Naive thymus-derived CD4-positive, alpha-beta T cell (primary cell): ENCODE measurements at regions not wholly inside any gene's neighbourhood (a gene's known extent, or its start where the extent isn't known, plus 50 kb on each side); places are given as distances from the start of the nearest gene placed in this dataset.
A peak's percentile ranks its signal among the peaks of the same experiment; 100 is the strongest.

Source experiments
- ATAC-seq: fragments of 150-1000 bp; cut with Tn5 transposase; 2 replicates; pipeline ENCODE4 v1.10.0; 2021; ENCODE audit warnings: mild to moderate bottlenecking, moderate library complexity
- CTCF ChIA-PET: fragments of 350-600 bp; sonication (Branson Sonifier 250); formaldehyde crosslinking; loops from one replicate; lab custom pipeline; 2021; ENCODE audit warnings: antibody characterized with exemption; lab: Charles Lee
- POLR2A ChIA-PET: fragments of 350-600 bp; sonication (Branson Sonifier 250); formaldehyde crosslinking; loops from one replicate; lab custom pipeline; 2021; ENCODE audit warnings: antibody characterized with exemption, inconsistent platforms; lab: Charles Lee
- DNase-seq, 9 donors: peaks; one replicate each; pipeline versions ENCODE4 v3.0.0 to v3.0.0-alpha.2; 2020 to 2022; ENCODE audit warnings: mixed read lengths in 1 of 9
- H3K27ac ChIP-seq: one replicate; pipeline ENCODE4 v1.7.0; 2013; ENCODE audit warnings: mild to moderate bottlenecking, low read depth, low read length, moderate library complexity
- H3K27me3 ChIP-seq, 2 donors: one replicate each; pipeline ENCODE4 v1.7.0; 2013; ENCODE audit warnings: low read length in 2 of 2, mild to moderate bottlenecking in 2 of 2, moderate library complexity in 2 of 2; ENCODE audit not compliant: control insufficient read depth in 2 of 2, insufficient read depth in 2 of 2
- H3K36me3 ChIP-seq, 3 experiments: 1 replicate in 2 of 3; 2 replicates in 1 of 3; pipeline ENCODE4 v1.7.0; 2013; ENCODE audit warnings: low read length in 3 of 3, mild to moderate bottlenecking in 3 of 3, moderate library complexity in 1 of 3; ENCODE audit not compliant: insufficient read depth in 3 of 3, control insufficient read depth in 2 of 3
- H3K4me1 ChIP-seq, 2 donors: one replicate each; pipeline ENCODE4 v1.7.0; 2013; ENCODE audit warnings: low read length in 2 of 2, mild to moderate bottlenecking in 2 of 2, moderate library complexity in 1 of 2; ENCODE audit not compliant: control insufficient read depth in 2 of 2, insufficient read depth in 2 of 2
- H3K4me3 ChIP-seq: 2 replicates; pipeline ENCODE4 v1.7.0; 2013; ENCODE audit warnings: mild to moderate bottlenecking, low read length
- H3K9me3 ChIP-seq, 3 experiments: 1 replicate in 2 of 3; 2 replicates in 1 of 3; pipeline ENCODE4 v1.7.0; 2013; ENCODE audit warnings: low read length in 3 of 3; ENCODE audit not compliant: control insufficient read depth in 2 of 3
- H3K27ac Mint-ChIP-seq, 9 donors: one replicate each; pipeline ENCODE4 v1.8.0; 2020 to 2022; ENCODE audit warnings: mixed read lengths in 9 of 9, mild to moderate bottlenecking in 8 of 9, moderate library complexity in 5 of 9, inconsistent platforms in 2 of 9
- H3K27me3 Mint-ChIP-seq, 5 donors: one replicate each; pipeline ENCODE4 v1.8.0; 2021 to 2022; ENCODE audit warnings: mixed read lengths in 5 of 5, mild to moderate bottlenecking in 1 of 5
- H3K36me3 Mint-ChIP-seq, 5 donors: one replicate each; pipeline ENCODE4 v1.8.0; 2020 to 2022; ENCODE audit warnings: mixed read lengths in 5 of 5, mild to moderate bottlenecking in 3 of 5, inconsistent platforms in 1 of 5
- H3K4me1 Mint-ChIP-seq, 7 donors: one replicate each; pipeline ENCODE4 v1.8.0; 2020 to 2022; ENCODE audit warnings: mixed read lengths in 7 of 7, mild to moderate bottlenecking in 3 of 7, inconsistent platforms in 1 of 7
- H3K4me3 Mint-ChIP-seq, 10 donors: one replicate each; pipeline ENCODE4 v1.8.0; 2020 to 2022; ENCODE audit warnings: mild to moderate bottlenecking in 10 of 10, mixed read lengths in 10 of 10, moderate library complexity in 6 of 10, inconsistent platforms in 2 of 10
- H3K9me3 Mint-ChIP-seq, 11 donors: one replicate each; pipeline ENCODE4 v1.8.0; 2020 to 2022; ENCODE audit warnings: mixed read lengths in 11 of 11, mild to moderate bottlenecking in 4 of 11, inconsistent platforms in 1 of 11, moderate library complexity in 1 of 11
- intact Hi-C, 2 donors: fragments of 100-400 bp; cut with micrococcal nuclease; formaldehyde crosslinking; loops; one replicate each; pipeline ENCODE4 v1.15.1; 2023

GRCh38 chr15:69804786-69805185 is 292.9 kb downstream of the TLE3 start:
- POLR2A ChIA-PET = no interaction called here
- Histone ChIP-seq H3K4me1 (no peaks in the 10 kb centered on the region), H3K27ac (no peak overlapping the region), H3K36me3 (no peaks in the 10 kb centered on the region), H3K27me3 (no peaks in the 10 kb centered on the region), H3K9me3 (no peaks in the 10 kb centered on the region), H3K4me3 (no peak overlapping the region)
- no peak overlapping the region for H3K27ac Mint-ChIP-seq
- H3K4me3 Mint-ChIP-seq = no peak overlapping the region
- H3K27me3 Mint-ChIP-seq = peaks cover 0 to 20% (median 14%) of the 10 kb centered on the region in 5 donors
- no peaks in the 10 kb centered on the region for H3K36me3 Mint-ChIP-seq
- peaks cover 0 to 10% (median 5%) of the 10 kb centered on the region in 7 donors for H3K4me1 Mint-ChIP-seq
- H3K9me3 Mint-ChIP-seq = peaks cover 0 to 2% (median 0%) of the 10 kb centered on the region in 11 donors
- CTCF ChIA-PET = no interaction called here
- ATAC-seq (peak; percentile 63), DNase-seq (no peak)
- intact Hi-C loops = loop anchor here in 1 of 2 donors (5.0 kb wide), 1 partner anchor 42 kb away; no protein-coding TSS in a partner anchor

DNA sequence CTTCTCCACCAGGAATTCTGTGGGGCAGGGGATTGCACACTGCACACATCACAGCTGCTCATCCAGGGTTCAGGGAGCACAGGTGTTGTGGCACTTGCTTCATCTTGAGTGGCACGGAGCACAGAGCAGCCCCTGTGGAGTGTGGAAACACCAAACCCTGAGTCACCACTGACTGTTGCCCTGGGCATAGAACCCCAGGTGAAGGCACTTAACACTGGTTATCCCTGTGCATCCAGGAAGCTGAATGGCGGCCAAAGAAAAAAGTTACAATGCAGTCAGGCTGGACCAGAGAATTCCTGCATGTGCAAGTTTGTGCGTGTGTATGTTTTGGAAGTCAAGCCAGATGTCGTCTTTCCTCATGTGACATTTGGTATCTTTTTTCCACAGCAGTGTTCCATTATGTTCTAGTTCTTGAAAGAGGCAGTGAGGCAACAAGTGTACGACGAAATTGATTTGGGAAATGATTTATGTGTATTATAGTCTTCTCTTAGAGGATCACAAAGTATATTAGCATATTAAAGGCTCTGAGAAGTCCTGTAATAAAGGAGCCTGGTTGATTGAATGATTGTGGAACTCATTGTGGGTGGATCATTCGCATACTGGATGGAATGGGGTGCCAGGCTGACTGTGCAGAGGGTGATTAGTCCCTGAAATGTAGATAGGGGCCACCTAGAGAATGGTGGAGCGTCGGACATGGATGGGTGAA is 292.3 kb downstream of the TLE3 start:
- CTCF ChIA-PET = no interaction called here
- H3K4me3 ChIP-seq = no peak overlapping the region
- no peaks in the 10 kb centered on the region for H3K9me3 ChIP-seq
- no peaks in the 10 kb centered on the region for H3K4me1 ChIP-seq
- no peaks in the 10 kb centered on the region for H3K36me3 Mint-ChIP-seq
- no peak overlapping the region for H3K4me3 Mint-ChIP-seq
- DNase-seq (no peak), ATAC-seq (no peak)
- peaks cover 0 to 2% (median 0%) of the 10 kb centered on the region in 11 donors for H3K9me3 Mint-ChIP-seq
- H3K36me3 ChIP-seq = no peaks in the 10 kb centered on the region
- H3K27me3 ChIP-seq = no peaks in the 10 kb centered on the region
- H3K4me1 Mint-ChIP-seq = peaks cover 0 to 10% (median 5%) of the 10 kb centered on the region in 7 donors
- intact Hi-C loops = no loop called here
- no peak overlapping the region for H3K27ac ChIP-seq
- H3K27ac Mint-ChIP-seq = peak overlapping the region in 2 of 9 donors; percentile 10 to 61
- POLR2A ChIA-PET = no interaction called here
- H3K27me3 Mint-ChIP-seq = peaks cover 0 to 20% (median 14%) of the 10 kb centered on the region in 5 donors

- Mint-ChIP-seq H3K27me3 (peaks cover 0 to 20% (median 12%) of the 10 kb centered on the region in 5 donors), H3K4me1 (peaks cover 0 to 10% (median 5%) of the 10 kb centered on the region in 7 donors), H3K9me3 (peaks cover 0 to 2% (median 0%) of the 10 kb centered on the region in 11 donors), H3K4me3 (no peak overlapping the region), H3K36me3 (no peaks in the 10 kb centered on the region), H3K27ac (no peak overlapping the region)
- H3K36me3 ChIP-seq = no peaks in the 10 kb centered on the region
- CTCF ChIA-PET = no interaction called here
- intact Hi-C loops = no loop called here
- no peak overlapping the region for H3K4me3 ChIP-seq
- no peaks in the 10 kb centered on the region for H3K4me1 ChIP-seq
- DNase-seq (no peak), ATAC-seq (no peak)
- no peak overlapping the region for H3K27ac ChIP-seq
- no peaks in the 10 kb centered on the region for H3K9me3 ChIP-seq
- H3K27me3 ChIP-seq = no peaks in the 10 kb centered on the region
- POLR2A ChIA-PET = no interaction called here
Observed at GRCh38 chr15:69806287-69806915, 291.3 kb downstream of the TLE3 start.

DNA sequence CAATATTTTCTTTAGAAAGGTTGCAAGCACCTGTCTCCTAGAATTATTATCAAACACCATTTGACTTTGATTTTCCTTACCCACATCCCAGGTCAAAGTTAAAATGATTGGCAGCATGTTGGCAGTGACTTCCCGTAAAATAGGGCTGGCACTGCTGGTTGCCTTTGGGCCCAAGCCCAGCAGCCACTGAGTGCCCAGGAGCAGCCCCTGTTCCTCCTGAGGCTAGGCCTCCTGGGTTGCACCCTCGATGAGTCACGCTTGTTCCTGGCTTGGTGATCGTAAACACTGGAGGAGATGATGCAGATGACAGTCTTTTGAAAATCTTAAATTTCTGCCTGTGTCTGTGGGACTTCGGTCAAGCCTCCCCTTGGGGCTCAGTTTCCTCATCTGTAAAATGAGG is 290.0 kb downstream of the TLE3 start:
- Histone ChIP-seq H3K36me3 (no peaks in the 10 kb centered on the region), H3K9me3 (no peaks in the 10 kb centered on the region), H3K27ac (no peak overlapping the region), H3K27me3 (no peaks in the 10 kb centered on the region), H3K4me3 (no peak overlapping the region), H3K4me1 (no peaks in the 10 kb centered on the region)
- Mint-ChIP-seq H3K4me1 (peaks cover 0 to 10% (median 5%) of the 10 kb centered on the region in 7 donors), H3K27me3 (peaks cover 0 to 16% (median 8%) of the 10 kb centered on the region in 5 donors), H3K36me3 (no peaks in the 10 kb centered on the region), H3K27ac (no peak overlapping the region), H3K9me3 (peaks cover 0 to 4% (median 0%) of the 10 kb centered on the region in 11 donors), H3K4me3 (no peak overlapping the region)
- intact Hi-C loops = no loop called here
- ChIA-PET POLR2A (no interaction called here), CTCF (no interaction called here)
- peak; percentile 53 for ATAC-seq
- no peak for DNase-seq

GRCh38 chr15:69808756-69809155 is 289.0 kb downstream of the TLE3 start:
- peaks cover 0 to 10% (median 5%) of the 10 kb centered on the region in 7 donors for H3K4me1 Mint-ChIP-seq
- no peak for ATAC-seq
- no peak overlapping the region for H3K27ac Mint-ChIP-seq
- Histone ChIP-seq H3K4me1 (no peaks in the 10 kb centered on the region), H3K9me3 (no peaks in the 10 kb centered on the region), H3K36me3 (no peaks in the 10 kb centered on the region), H3K27me3 (no peaks in the 10 kb centered on the region), H3K27ac (no peak overlapping the region), H3K4me3 (no peak overlapping the region)
- DNase-seq = no peak
- intact Hi-C loops = no loop called here
- POLR2A ChIA-PET = no interaction called here
- H3K9me3 Mint-ChIP-seq = peaks cover 0 to 4% (median 0%) of the 10 kb centered on the region in 11 donors
- H3K36me3 Mint-ChIP-seq = no peaks in the 10 kb centered on the region
- CTCF ChIA-PET = no interaction called here
- peaks cover 0 to 16% (median 8%) of the 10 kb centered on the region in 5 donors for H3K27me3 Mint-ChIP-seq
- H3K4me3 Mint-ChIP-seq = no peak overlapping the region

GRCh38 chr15:69809421-69809820 is 288.3 kb downstream of the TLE3 start:
- Mint-ChIP-seq H3K27ac (no peak overlapping the region), H3K36me3 (no peaks in the 10 kb centered on the region), H3K27me3 (peaks cover 0 to 16% (median 8%) of the 10 kb centered on the region in 5 donors), H3K4me1 (peaks cover 0 to 10% (median 5%) of the 10 kb centered on the region in 7 donors), H3K4me3 (no peak overlapping the region), H3K9me3 (peaks cover 0 to 4% (median 0%) of the 10 kb centered on the region in 11 donors)
- ChIA-PET CTCF (no interaction called here), POLR2A (no interaction called here)
- Histone ChIP-seq H3K36me3 (no peaks in the 10 kb centered on the region), H3K9me3 (no peaks in the 10 kb centered on the region), H3K4me1 (no peaks in the 10 kb centered on the region), H3K27ac (no peak overlapping the region), H3K27me3 (no peaks in the 10 kb centered on the region), H3K4me3 (no peak overlapping the region)
- ATAC-seq = no peak
- intact Hi-C loops = no loop called here
- no peak for DNase-seq
